ENCODE measurements at regions not wholly inside any gene's neighbourhood (a gene's known extent, or its start where the extent isn't known, plus 50 kb on each side); places are given as distances from the start of the nearest gene placed in this dataset.

DNA sequence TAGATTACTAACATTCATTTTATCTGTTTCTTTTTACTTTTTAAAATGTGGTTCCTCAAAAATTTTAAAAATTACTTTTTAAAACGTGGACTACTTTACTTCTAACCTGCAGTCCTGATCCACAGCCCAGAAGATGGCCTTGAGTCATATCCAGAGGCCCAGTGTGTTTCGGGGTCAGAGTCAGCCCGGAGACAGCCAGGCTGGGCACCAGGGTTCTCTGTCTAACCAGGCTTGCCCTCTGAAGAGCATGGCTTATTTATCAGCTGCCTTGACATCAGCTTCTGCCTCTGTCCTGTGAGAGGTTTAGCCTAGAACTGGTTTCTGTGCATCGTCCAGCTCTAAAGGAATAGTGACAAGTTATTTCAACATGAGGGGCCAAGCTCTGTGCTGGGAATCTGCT lies 332.0 kb downstream of the FGF9 start:
- H3K4me3 ChIP-seq (ENCODE audit: low read depth, low read length): no peak overlapping the region
- no peak for DNase-seq (ENCODE audit: low read depth, low spot score)
- TF ChIP-seq CTCF (IDR thresholded peaks at IDR 0.05; ENCODE audit: low read depth, low read length): no peak

DNA sequence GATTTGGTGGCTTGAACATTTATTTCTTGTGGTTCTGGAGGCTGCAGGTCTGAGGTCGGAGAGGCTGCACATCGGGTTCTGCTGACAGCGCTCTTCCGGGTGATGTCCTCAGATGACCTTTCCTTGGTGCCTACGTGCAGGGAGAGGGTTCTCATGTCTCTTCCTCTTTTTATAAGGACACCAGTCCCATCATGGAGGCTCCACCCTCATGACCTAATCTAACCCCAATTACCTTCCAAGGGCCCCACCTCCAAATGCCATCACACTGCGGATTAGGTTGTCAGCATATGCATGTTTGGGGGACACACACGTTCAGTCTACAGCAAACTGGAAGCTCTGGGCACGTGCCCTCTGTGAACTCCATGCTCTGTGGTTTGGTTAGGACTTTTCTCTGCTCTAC lies 338.6 kb downstream of the FGF9 start:
- POLR2A ChIA-PET: no interaction called here
- Histone ChIP-seq H3K4me3 (ENCODE audit: low read depth, low read length) (no peak overlapping the region), H3K9me3 (ENCODE audit: control insufficient read depth, insufficient read depth, low read length) (no peaks in the 10 kb centered on the region), H3K27me3 (ENCODE audit: control insufficient read depth, insufficient read depth, low read length) (no peaks in the 10 kb centered on the region), H3K27ac (ENCODE audit: low read depth, low read length) (no peak overlapping the region)
- CTCF ChIA-PET: no interaction called here
- TF ChIP-seq CTCF (IDR thresholded peaks at IDR 0.05; ENCODE audit: low read depth, low read length): no peak
- no peak for DNase-seq (ENCODE audit: low read depth, low spot score)

More for the DNA sequence above, 332.0 kb downstream of the FGF9 start:
- CTCF ChIA-PET: no interaction called here
- Histone ChIP-seq H3K27me3 (ENCODE audit: control insufficient read depth, insufficient read depth, low read length) (peaks cover 2% of the 10 kb centered on the region), H3K27ac (ENCODE audit: low read depth, low read length) (no peak overlapping the region), H3K9me3 (ENCODE audit: control insufficient read depth, insufficient read depth, low read length) (no peaks in the 10 kb centered on the region)
- POLR2A ChIA-PET: interaction anchor here (0.7 kb wide), 1 partner anchor 16 kb away, joined by 12 read pairs; no protein-coding TSS in a partner anchor

- no peak for DNase-seq (ENCODE audit: low read depth, low spot score)
- Histone ChIP-seq H3K27ac (ENCODE audit: low read depth, low read length) (no peak overlapping the region), H3K27me3 (ENCODE audit: control insufficient read depth, insufficient read depth, low read length) (no peaks in the 10 kb centered on the region), H3K9me3 (ENCODE audit: control insufficient read depth, insufficient read depth, low read length) (no peaks in the 10 kb centered on the region), H3K4me3 (ENCODE audit: low read depth, low read length) (no peak overlapping the region)
- ChIA-PET CTCF (no interaction called here), POLR2A (no interaction called here)
- no peak for TF ChIP-seq CTCF (IDR thresholded peaks at IDR 0.05; ENCODE audit: low read depth, low read length)
Observed at GRCh38 chr13:22009937-22010336, 339.1 kb downstream of the FGF9 start.

DNA sequence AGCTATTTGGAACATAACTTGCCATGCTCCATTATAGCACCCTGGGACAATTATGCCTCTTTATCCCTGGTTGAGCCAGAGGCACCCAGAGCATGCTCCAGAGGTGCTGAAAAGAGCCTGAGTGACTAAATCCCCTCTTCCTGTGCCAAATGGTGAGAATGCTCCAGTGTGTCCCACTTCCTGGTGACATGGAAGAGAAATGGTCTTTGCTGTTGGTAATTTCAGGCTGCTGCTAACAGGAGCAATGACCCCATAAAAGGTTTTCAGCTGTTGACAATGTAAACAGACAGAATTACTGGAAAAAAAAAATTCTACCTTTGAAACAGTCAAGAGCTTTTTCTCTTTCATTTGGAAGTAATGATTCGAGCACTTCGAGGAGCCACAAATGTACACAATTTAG lies 341.8 kb downstream of the FGF9 start:
- POLR2A ChIA-PET: no interaction called here
- Histone ChIP-seq H3K27me3 (ENCODE audit: control insufficient read depth, insufficient read depth, low read length) (no peaks in the 10 kb centered on the region), H3K9me3 (ENCODE audit: control insufficient read depth, insufficient read depth, low read length) (no peaks in the 10 kb centered on the region), H3K4me3 (ENCODE audit: low read depth, low read length) (no peak overlapping the region), H3K27ac (ENCODE audit: low read depth, low read length) (no peak overlapping the region)
- no peak for DNase-seq (ENCODE audit: low read depth, low spot score)
- no peak for TF ChIP-seq CTCF (IDR thresholded peaks at IDR 0.05; ENCODE audit: low read depth, low read length)
- CTCF ChIA-PET: no interaction called here

GRCh38 chr13:22014469-22014868 lies 343.6 kb downstream of the FGF9 start:
- no peak overlapping the region for H3K27ac ChIP-seq (ENCODE audit: low read depth, low read length)
- no peaks in the 10 kb centered on the region for H3K27me3 ChIP-seq (ENCODE audit: control insufficient read depth, insufficient read depth, low read length)
- CTCF ChIA-PET: no interaction called here
- POLR2A ChIA-PET: no interaction called here
- H3K4me3 ChIP-seq (ENCODE audit: low read depth, low read length): no peak overlapping the region
- H3K9me3 ChIP-seq (ENCODE audit: control insufficient read depth, insufficient read depth, low read length): no peaks in the 10 kb centered on the region
- no peak for DNase-seq (ENCODE audit: low read depth, low spot score)
- no peak for TF ChIP-seq CTCF (IDR thresholded peaks at IDR 0.05; ENCODE audit: low read depth, low read length)

Measured in AG04450 (cell line).